Activated T-cell treated with anti-CD3 and anti-CD28 coated beads, Interleukin-2, amount 50 U/mL, for 72 hours (primary cell): ENCODE measurements at regions not wholly inside any gene's neighbourhood (a gene's known extent, or its start where the extent isn't known, plus 50 kb on each side); places are given as distances from the start of the nearest gene placed in this dataset.

ENCODE experiments used
- ATAC-seq, 2 donors: fragments of 150-1000 bp; cut with Tn5 transposase; replicated peaks in 1 of 2; 2 replicates each; pipeline ENCODE4 v1.10.0; 2021; ENCODE audit warnings: moderate library complexity in 2 of 2, mild to moderate bottlenecking in 1 of 2
- DNase-seq, 2 donors: peaks; one replicate each; pipeline ENCODE4 v3.0.0; 2021 to 2022; ENCODE audit warnings: mixed read lengths in 1 of 2
- H3K27ac Mint-ChIP-seq: one replicate; pipeline ENCODE4 v1.8.0; 2022; ENCODE audit warnings: mild to moderate bottlenecking, moderate library complexity, mixed read lengths
- H3K27me3 Mint-ChIP-seq: one replicate; pipeline ENCODE4 v1.8.0; 2022; ENCODE audit warnings: low read depth, mixed read lengths
- H3K36me3 Mint-ChIP-seq, 2 donors: one replicate each; pipeline ENCODE4 v1.8.0; 2022; ENCODE audit warnings: mixed read lengths in 2 of 2, mild to moderate bottlenecking in 1 of 2; ENCODE audit not compliant: insufficient read depth in 2 of 2
- H3K4me1 Mint-ChIP-seq: one replicate; pipeline ENCODE4 v1.8.0; 2022; ENCODE audit warnings: low read depth, mixed read lengths
- H3K4me3 Mint-ChIP-seq, 2 donors: one replicate each; pipeline ENCODE4 v1.8.0; 2022; ENCODE audit warnings: mild to moderate bottlenecking in 2 of 2, mixed read lengths in 2 of 2, moderate library complexity in 2 of 2
- H3K9me3 Mint-ChIP-seq, 2 donors: one replicate each; pipeline ENCODE4 v1.8.0; 2022; ENCODE audit warnings: mixed read lengths in 2 of 2

- H3K9me3 Mint-ChIP-seq = peaks cover 0 to 3% of the 10 kb centered on the region in 2 donors
- H3K36me3 Mint-ChIP-seq = no peaks in the 10 kb centered on the region
- H3K4me1 Mint-ChIP-seq = no peaks in the 10 kb centered on the region
Measured at GRCh38 chrX:113726009-113726408, 857.9 kb upstream of the HTR2C start.

GRCh38 chrX:113699939-113700338, 859.3 kb upstream of the AMOT start:
- H3K27me3 Mint-ChIP-seq = peaks cover 19% of the 10 kb centered on the region
- H3K36me3 Mint-ChIP-seq = no peaks in the 10 kb centered on the region
- no peak overlapping the region for H3K4me3 Mint-ChIP-seq
- ATAC-seq = no peak
- no peaks in the 10 kb centered on the region for H3K4me1 Mint-ChIP-seq
- no peak overlapping the region for H3K27ac Mint-ChIP-seq
- H3K9me3 Mint-ChIP-seq = peaks cover 0 to 4% of the 10 kb centered on the region in 2 donors
- DNase-seq = no peak

More at GRCh38 chrX:113726009-113726408, 857.9 kb upstream of the HTR2C start:
- H3K27ac Mint-ChIP-seq = no peak overlapping the region
- no peak overlapping the region for H3K4me3 Mint-ChIP-seq
- DNase-seq (no peak), ATAC-seq (no peak)
- no peaks in the 10 kb centered on the region for H3K27me3 Mint-ChIP-seq

- Mint-ChIP-seq H3K27ac (no peak overlapping the region), H3K4me1 (no peaks in the 10 kb centered on the region), H3K4me3 (no peak overlapping the region), H3K36me3 (no peaks in the 10 kb centered on the region), H3K9me3 (peaks cover 0 to 1% of the 10 kb centered on the region in 2 donors), H3K27me3 (peaks cover 16% of the 10 kb centered on the region)
- ATAC-seq = no peak
- no peak for DNase-seq
Measured at GRCh38 chrX:113675278-113675677, 834.6 kb upstream of the AMOT start.

GRCh38 chrX:113651306-113651705, 810.7 kb upstream of the AMOT start:
- no peak for DNase-seq
- Mint-ChIP-seq H3K9me3 (peaks cover 0 to 2% of the 10 kb centered on the region in 2 donors), H3K27me3 (peaks cover 17% of the 10 kb centered on the region), H3K4me3 (no peak overlapping the region), H3K4me1 (no peaks in the 10 kb centered on the region), H3K27ac (no peak overlapping the region), H3K36me3 (no peaks in the 10 kb centered on the region)
- no peak for ATAC-seq

GRCh38 chrX:113644426-113644825, 803.8 kb upstream of the AMOT start:
- ATAC-seq (no peak), DNase-seq (no peak)
- Mint-ChIP-seq H3K9me3 (peaks cover 2% of the 10 kb centered on the region in 2 donors), H3K4me3 (no peak overlapping the region), H3K27ac (no peak overlapping the region), H3K4me1 (no peaks in the 10 kb centered on the region), H3K27me3 (peaks cover 13% of the 10 kb centered on the region), H3K36me3 (no peaks in the 10 kb centered on the region)

- peaks cover 24% of the 10 kb centered on the region for H3K27me3 Mint-ChIP-seq
- H3K4me1 Mint-ChIP-seq = no peaks in the 10 kb centered on the region
- DNase-seq (no peak), ATAC-seq (no peak)
- H3K27ac Mint-ChIP-seq = no peak overlapping the region
- no peaks in the 10 kb centered on the region for H3K36me3 Mint-ChIP-seq
- no peak overlapping the region for H3K4me3 Mint-ChIP-seq
- H3K9me3 Mint-ChIP-seq = peaks cover 0 to 4% of the 10 kb centered on the region in 2 donors
Measured at GRCh38 chrX:113634565-113634964, 793.9 kb upstream of the AMOT start.

GRCh38 chrX:113629326-113629725, 788.7 kb upstream of the AMOT start:
- no peak for DNase-seq
- Mint-ChIP-seq H3K9me3 (no peaks in the 10 kb centered on the region), H3K36me3 (no peaks in the 10 kb centered on the region), H3K27ac (no peak overlapping the region), H3K4me1 (no peaks in the 10 kb centered on the region), H3K4me3 (no peak overlapping the region), H3K27me3 (peaks cover 13% of the 10 kb centered on the region)
- ATAC-seq = no peak

GRCh38 chrX:113594123-113594841, 753.7 kb upstream of the AMOT start:
- no peak overlapping the region for H3K4me3 Mint-ChIP-seq
- DNase-seq (no peak), ATAC-seq (no peak)

GRCh38 chrX:113586281-113586898, 745.8 kb upstream of the AMOT start:
- no peak overlapping the region for H3K4me3 Mint-ChIP-seq
- H3K9me3 Mint-ChIP-seq = peaks cover 1% of the 10 kb centered on the region in 2 donors
- no peak overlapping the region for H3K27ac Mint-ChIP-seq
- DNase-seq (no peak), ATAC-seq (no peak)
- H3K4me1 Mint-ChIP-seq = no peaks in the 10 kb centered on the region
- no peaks in the 10 kb centered on the region for H3K36me3 Mint-ChIP-seq
- H3K27me3 Mint-ChIP-seq = peaks cover 8% of the 10 kb centered on the region

More at GRCh38 chrX:113594123-113594841, 753.7 kb upstream of the AMOT start:
- Mint-ChIP-seq H3K27me3 (peaks cover 15% of the 10 kb centered on the region), H3K4me1 (no peaks in the 10 kb centered on the region), H3K27ac (no peak overlapping the region), H3K36me3 (no peaks in the 10 kb centered on the region), H3K9me3 (peaks cover 2% of the 10 kb centered on the region in 2 donors)

GRCh38 chrX:113580486-113580885, 739.9 kb upstream of the AMOT start:
- H3K36me3 Mint-ChIP-seq = no peaks in the 10 kb centered on the region
- no peaks in the 10 kb centered on the region for H3K4me1 Mint-ChIP-seq

GRCh38 chrX:113558576-113558975, 717.9 kb upstream of the AMOT start:
- no peaks in the 10 kb centered on the region for H3K36me3 Mint-ChIP-seq
- H3K27me3 Mint-ChIP-seq = no peaks in the 10 kb centered on the region
- DNase-seq (no peak), ATAC-seq (no peak)
- no peak overlapping the region for H3K27ac Mint-ChIP-seq
- no peaks in the 10 kb centered on the region for H3K9me3 Mint-ChIP-seq
- H3K4me3 Mint-ChIP-seq = no peak overlapping the region
- H3K4me1 Mint-ChIP-seq = no peaks in the 10 kb centered on the region

More at GRCh38 chrX:113580486-113580885, 739.9 kb upstream of the AMOT start:
- DNase-seq (no peak), ATAC-seq (no peak)
- Mint-ChIP-seq H3K27me3 (peaks cover 5% of the 10 kb centered on the region), H3K9me3 (peaks cover 0 to 1% of the 10 kb centered on the region in 2 donors), H3K4me3 (no peak overlapping the region), H3K27ac (no peak overlapping the region)

GRCh38 chrX:113551919-113552318, 711.3 kb upstream of the AMOT start:
- Mint-ChIP-seq H3K4me1 (no peaks in the 10 kb centered on the region), H3K4me3 (no peak overlapping the region), H3K27me3 (no peaks in the 10 kb centered on the region), H3K27ac (no peak overlapping the region), H3K36me3 (no peaks in the 10 kb centered on the region), H3K9me3 (no peaks in the 10 kb centered on the region)
- ATAC-seq (no peak), DNase-seq (no peak)

GRCh38 chrX:113548308-113549015, 707.8 kb upstream of the AMOT start:
- no peaks in the 10 kb centered on the region for H3K4me1 Mint-ChIP-seq
- H3K36me3 Mint-ChIP-seq = no peaks in the 10 kb centered on the region
- H3K27ac Mint-ChIP-seq = no peak overlapping the region
- no peak for DNase-seq
- ATAC-seq = no peak
- no peak overlapping the region for H3K4me3 Mint-ChIP-seq
- no peaks in the 10 kb centered on the region for H3K9me3 Mint-ChIP-seq
- H3K27me3 Mint-ChIP-seq = no peaks in the 10 kb centered on the region
